ENCODE measurements at regions not wholly inside any gene's neighbourhood (a gene's known extent, or its start where the extent isn't known, plus 50 kb on each side); places are given as distances from the start of the nearest gene placed in this dataset.

GRCh38 chr6:26294302-26294701 is 70.7 kb upstream of the BTN3A2 start:
- DNase-seq: no peak

DNA sequence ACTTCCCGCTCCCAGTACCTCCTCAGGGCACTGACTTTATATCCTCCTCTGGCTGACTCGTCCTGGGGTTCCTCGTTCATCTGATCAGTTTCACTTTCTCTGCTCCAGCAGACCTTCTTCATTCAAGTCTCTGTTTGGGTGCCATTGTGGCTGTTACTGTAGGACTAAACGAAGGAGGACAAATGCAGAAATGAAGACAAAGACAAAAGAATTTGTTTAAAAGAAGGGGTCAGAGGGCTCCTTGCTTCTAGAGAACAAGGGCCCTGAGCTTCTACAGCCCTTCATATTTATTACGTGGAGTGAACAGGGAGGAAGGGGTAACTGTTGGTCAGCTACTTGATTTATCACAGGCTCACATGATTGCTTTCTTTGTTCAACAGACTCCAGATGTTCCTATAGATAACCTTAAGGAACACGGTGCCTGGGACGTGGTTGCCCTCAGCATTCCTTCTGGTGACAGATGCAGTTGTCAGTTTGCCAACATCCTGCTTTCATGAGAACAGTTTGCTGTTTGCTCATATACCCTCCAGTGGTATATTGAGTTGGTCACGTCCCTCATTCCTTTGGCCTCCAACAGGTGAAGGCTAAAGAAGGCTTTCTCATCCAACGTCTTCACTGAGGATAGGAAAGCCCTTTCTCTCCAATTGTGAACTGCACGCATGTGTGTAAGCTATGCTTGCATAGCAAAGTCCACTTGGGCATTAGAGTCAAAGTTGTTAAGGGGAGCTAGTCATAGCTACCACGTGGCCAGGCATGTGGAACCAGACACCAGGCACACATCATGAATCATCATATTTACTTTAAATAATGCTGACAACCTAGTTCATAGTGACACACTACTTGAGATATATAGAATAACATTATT is 69.1 kb upstream of the BTN3A2 start:
- DNase-seq: no peak

- DNase-seq: no peak
Observed at GRCh38 chr6:26296556-26296856, 68.5 kb upstream of the BTN3A2 start.

DNA sequence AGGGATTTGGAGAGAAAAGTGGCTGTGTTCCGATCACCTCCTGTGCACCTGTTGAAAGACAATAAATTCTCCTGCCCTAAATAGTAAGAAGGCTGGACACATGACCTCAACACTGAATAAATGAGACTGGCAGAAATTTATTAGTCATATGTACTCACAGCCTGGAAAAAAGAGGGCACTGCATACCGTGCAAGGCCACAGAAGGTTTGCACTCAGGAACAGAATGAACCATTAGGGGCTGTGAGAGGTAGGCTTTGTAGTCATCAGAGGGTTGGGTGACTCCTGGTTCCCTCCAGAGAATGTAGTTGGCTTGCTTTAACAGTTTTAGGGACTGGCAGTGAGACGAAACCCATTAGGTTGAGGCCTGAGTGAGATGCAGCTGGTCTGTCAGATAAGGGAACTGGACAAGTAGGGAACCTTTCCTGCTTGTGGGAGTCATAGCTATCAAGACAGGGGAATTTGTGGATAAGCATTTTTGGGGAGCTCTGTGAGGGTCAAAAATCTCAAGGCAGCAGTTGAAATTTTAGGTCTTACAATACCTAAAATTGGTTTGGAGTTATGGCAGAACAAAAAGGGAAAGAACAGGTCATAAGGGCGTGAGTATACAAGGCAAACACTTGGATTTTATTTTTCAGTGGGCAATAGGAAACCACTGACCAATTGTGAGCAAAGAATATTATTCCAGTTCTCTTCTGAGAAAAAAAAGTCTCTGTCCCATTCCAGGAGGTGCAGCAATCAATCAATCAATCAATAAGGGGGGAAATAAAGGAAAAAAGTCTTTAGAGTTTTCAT is 67.9 kb upstream of the BTN3A2 start:
- no peak for DNase-seq

DNA sequence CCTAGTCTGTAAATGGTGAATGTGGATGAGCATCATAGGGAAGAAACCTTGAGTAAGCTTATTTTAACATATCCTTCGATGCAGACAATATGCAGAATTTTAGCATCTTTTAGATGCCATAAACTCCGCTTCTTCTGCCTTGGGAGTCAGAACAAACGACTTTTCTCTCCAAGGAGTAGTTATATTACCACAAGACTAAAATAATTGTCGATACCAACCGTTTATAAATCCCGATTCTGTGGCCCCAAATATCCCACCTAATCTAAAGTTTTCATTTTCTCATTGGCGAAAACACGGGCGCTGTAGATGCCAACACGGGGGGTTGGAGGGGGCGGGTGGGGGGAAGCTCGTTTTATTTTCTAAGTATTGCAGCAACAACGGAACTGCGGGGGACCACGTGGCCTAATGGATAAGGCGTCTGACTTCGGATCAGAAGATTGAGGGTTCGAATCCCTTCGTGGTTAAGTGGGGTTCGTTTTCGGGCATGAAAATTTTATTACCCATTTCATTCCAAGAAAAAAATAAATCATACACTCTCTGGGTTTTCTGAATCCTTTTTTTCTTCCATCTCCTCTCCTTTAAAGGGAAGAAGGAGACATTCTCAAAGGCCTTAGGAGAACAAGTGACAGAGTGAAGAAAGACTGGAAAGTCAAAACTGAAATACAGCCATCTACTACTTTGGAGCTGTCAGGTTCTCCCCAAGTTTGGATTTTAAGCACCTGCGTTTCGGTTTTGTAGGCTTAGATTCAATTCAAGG is 65.5 kb upstream of the BTN3A2 start:
- DNase-seq: no peak

DNA sequence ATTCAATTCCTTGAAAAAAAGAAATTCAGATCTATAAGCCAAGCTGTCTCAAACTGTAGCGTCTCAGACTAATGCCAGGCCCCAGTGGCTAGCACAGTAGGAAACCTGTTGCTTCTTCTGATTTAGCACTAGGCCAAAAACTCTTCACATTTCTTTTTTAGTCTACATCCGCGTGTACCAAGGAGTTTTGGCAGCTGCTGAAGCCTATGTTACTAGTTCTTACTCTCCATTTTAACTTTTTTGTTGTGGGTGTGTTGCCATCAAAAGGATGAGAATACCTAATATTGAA is 65.0 kb upstream of the BTN3A2 start:
- no peak for DNase-seq

DNA sequence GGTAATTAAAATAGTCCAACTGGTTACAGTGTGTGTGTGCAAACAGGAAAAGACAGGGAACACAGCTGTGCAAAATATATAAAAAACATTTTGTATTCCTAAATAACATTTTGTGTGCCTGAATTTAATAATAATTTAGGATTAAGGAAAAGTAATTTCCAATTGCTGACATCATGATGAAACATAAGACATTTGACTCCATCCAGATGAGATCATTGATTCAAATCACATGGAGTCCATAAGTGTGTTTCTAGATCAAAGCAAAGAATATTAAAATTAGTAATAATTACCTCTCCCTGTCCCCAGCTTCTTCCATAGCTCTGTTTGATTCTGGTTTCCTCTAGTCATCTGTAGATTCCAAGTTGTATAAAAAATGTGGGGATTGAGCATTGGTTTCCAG is 64.6 kb upstream of the BTN3A2 start:
- DNase-seq: no peak

DNA sequence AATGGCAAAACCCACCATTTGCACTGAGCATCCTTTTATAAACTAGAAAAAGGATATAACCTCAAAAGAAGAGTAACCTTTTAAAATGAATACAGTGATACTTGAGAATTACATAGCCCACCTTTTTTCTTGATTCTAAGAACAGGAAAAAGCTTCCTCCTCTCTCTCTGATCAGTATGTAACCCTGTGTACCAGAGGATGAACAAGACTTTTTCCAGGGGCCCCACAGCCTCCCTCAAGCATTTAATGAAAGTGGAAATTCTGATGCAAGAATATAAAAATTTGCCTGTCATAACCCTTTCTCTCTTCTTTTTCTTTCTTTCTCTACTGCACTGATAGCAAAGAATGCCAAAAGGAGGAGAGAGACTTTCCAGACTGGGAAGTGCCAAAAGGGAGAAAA is 64.2 kb upstream of the BTN3A2 start:
- DNase-seq: no peak

GRCh38 chr6:26301638-26302037 is 63.4 kb upstream of the BTN3A2 start:
- no peak for DNase-seq

DNA sequence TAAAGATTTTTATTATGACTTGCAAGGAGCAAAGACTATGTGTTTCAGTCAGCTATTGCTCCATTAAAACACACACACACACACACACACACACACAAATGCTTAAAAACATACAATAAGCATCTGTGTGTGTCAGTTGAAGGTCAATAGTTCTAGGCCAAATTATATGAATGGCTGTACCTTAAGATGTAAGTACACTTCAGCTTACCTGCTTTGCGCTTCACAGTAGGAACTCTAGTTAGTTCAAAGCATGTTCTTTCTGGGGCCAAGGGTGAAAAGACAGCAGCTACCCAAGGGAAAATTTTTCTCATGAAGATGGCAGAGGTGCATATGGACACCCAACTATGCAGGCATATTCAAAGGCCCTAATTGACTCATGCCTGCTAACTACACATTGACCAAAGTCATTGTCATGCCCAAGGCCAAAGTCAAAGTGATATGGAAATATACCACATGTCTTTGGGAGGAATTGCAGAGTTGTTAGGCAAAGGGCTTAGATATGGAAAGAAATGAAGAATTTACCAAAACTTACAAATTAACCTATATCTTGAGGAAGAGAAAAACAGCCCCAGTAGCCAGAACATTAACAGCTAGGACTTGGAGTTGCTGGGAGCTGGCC is 61.9 kb upstream of the BTN3A2 start:
- DNase-seq: no peak

GRCh38 chr6:26304213-26304796 is 60.7 kb upstream of the BTN3A2 start:
- no peak for DNase-seq

DNA sequence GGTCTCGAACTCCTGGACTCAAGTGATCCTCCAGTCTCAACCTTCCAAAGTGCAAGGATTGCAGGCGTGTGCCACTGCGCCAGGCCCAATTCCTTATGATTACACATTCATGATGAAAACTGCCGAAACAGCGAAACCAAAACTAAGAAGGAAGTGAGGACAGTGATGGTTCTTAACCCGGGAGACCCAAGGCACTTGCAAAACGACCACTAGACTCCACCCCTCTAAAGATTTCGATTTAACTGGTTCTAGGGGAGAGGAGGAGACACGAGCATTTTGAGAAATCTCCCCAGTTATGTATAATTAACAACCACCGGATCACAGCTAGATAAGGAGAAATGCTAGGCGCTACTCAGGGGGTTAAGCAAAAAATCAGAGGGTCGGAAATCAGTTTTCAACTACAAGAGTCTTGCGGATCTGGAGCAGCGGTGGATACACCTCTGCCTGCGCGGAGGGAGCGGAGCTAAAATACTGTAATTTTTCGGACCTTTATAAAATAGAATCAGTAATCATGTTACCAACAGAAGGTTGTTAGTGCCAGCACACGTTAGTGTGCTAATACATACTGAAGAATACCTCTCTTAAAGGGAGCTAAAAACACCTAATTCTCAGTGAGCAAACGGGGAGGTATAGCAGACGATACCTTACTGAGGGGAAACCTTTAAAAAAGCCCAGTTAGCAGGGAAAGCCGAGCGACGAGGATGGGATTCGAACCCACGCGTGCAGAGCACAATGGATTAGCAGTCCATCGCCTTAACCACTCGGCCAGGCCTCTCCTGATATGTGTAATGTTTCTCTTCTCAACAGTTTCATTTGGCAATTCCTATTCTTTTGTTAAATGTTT is 60.0 kb upstream of the BTN3A2 start:
- DNase-seq: no peak

DNA sequence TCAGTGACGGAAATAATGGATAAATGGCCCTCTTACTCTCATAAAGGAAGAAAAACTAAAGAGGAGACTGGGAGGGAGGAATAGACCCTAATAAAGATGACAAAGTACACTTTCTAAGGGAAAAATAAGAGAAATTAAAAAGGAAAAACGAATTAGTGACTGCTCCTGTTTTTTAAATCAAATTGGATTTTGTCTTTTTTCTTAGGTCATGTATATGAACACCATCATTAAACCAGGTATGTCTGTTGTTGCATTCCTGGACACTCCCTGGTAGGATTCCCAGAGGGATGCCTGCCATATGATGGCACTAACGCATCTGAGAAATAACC is 59.4 kb upstream of the BTN3A2 start:
- no peak for DNase-seq

- no peak for DNase-seq
Observed at GRCh38 chr6:26306232-26306631, 58.8 kb upstream of the BTN3A2 start.

- DNase-seq: no peak
Observed at GRCh38 chr6:26307850-26308249, 57.1 kb upstream of the BTN3A2 start.

GRCh38 chr6:26309731-26310142 is 55.3 kb upstream of the BTN3A2 start:
- no peak for DNase-seq

DNA sequence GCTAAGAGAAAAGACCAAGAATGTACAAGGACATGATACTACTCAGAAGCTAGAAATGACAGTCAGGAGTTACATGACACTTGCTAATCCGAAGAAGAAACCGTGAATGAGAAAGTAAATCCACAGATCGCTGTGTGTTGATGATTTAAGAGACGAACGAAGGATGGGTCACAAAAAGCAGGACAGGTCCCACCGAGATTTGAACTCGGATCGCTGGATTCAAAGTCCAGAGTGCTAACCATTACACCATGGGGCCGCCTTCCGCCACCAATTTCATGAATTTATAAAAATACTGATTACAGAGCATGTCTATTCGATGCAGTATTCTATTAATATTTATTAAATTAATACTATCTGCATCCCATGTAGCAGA is 54.0 kb upstream of the BTN3A2 start:
- DNase-seq: no peak

DNA sequence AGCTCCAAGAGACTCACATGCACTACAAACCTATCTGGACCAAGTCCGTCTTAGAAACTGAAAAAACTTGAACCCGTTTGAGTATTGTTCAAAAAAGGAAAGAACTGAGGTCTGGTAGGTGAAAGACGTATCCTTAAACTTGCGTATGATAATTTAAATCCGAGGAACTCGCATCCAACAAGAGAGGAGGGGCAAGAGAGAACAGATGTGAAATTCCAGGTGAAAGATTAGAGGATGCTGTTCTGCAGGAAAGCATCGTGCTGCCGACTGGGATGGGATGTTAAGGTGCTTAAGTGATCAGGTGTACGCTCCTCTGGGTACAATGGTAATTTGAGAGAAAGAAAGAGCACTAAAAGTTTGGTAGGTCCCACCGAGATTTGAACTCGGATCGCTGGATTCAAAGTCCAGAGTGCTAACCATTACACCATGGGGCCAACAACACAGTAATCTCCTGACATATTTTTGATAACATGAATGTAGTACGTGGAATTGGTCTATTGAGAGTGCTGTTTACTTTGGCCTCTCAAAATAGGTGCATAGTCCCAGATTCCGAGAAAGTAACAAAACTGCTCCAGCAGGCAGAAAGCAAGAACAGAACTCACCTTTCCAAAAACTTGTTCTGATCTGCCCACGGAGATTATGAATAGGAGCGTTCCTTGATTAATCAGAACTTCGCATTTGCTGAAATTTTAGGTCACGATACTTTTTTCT is 53.5 kb upstream of the BTN3A2 start:
- no peak for DNase-seq

GRCh38 chr6:26312096-26312463 is 52.9 kb upstream of the BTN3A2 start:
- DNase-seq: no peak

DNA sequence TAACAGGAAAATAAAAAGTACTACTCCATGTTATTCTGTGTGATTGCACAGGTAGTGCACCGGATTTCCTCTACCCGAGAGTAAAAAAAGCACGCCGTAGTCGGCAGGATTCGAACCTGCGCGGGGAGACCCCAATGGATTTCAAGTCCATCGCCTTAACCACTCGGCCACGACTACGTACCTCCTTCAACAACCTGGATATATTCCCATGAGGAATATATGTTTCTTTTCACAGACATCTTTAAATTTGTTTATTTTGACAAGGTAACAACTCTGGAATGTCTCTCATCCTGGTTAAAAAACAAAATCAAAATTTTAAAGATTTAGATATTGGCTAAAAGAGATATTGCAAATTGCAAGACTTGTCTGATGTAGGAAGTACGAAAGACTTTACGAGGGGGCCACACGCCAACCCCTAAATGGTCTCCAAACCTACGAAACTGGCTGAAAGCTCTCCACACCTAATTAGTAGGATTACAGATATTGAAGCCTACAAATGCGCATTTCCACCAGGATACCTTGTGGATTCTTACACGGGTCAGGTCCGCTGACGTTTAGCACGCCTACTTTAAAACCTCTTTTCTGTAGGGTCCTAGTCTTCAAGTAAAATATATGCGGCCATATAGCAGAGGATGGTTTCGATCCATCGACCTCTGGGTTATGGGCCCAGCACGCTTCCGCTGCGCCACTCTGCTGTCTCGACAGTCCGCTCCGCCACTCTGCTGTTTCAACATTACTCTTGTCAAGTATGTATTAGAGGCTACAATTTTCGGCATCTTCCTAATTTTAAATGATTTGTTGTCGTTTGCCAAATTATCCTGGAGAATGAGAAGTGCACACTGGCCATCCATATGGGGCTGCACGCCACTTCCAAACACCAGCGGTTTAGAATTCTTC is 52.2 kb upstream of the BTN3A2 start:
- DNase-seq: no peak

All from activated gamma-delta T cell (primary cell).